Activated CD4-positive, CD25-positive, alpha-beta regulatory T cell (primary cell): ENCODE measurements at regions not wholly inside any gene's neighbourhood (a gene's known extent, or its start where the extent isn't known, plus 50 kb on each side); places are given as distances from the start of the nearest gene placed in this dataset.

Source experiments
- DNase-seq, 4 experiments: peaks; one replicate each; lab custom pipeline; 2025; lab: John Stamatoyannopoulos, UW

DNA sequence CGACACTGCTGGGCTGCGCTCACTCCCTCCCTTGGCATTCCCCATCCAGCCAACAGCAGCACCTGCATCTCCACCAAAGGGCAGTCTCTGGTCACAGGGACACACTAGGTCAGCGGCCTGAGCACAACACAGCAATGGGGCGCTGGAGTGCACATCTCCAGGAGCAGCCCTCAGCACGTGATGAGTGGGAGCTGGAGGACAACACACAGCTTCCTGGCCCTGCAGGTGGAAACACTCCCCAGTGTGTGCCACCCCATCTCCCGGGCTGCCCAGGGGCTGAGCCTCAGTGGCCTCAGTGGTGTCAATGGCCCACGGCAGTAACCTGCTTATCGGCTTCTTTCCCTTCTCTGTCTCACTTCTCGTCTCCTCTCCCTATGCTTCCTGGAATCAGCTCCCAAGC is 96.8 kb upstream of the VSTM2B start:
- no peak for DNase-seq

DNA sequence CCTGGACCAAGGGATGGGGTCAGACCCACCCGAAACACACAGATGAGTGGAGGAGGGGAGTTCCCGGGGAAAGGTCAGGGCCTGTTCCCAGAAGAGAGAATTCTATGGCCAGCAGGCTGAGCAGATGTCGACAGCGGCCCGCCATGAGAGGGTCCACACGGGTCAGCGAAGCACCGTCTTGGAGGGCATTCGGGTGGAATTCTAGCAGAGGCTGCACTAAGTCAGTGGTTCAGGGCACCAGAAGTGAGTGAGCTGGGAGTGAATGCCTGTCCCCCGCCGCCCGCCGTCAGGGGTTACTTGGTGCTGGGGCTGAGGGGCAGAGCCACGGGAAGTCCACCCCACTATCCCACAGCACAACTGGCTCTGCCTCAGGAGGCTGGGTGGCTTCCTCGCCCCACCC is 96.2 kb upstream of the VSTM2B start:
- DNase-seq: no peak

DNA sequence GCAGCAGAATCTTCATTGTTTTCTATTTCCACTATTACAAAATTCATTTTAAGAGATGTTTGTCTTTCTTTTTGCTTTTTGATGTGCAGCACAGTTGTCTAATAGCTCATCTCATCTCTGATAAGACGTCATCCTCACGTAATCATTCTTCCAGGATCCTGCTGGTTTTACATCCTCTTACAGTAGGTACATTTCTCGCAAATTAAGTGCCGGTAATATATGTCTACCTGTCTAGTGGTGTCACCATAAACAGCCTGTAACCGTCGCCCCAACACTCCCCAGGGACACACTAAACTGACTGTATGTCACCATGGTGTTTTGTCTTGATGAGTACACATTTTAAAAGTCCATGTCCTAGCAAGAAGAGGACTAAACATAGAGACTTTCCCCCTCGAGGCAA is 94.5 kb upstream of the VSTM2B start:
- no peak for DNase-seq

DNA sequence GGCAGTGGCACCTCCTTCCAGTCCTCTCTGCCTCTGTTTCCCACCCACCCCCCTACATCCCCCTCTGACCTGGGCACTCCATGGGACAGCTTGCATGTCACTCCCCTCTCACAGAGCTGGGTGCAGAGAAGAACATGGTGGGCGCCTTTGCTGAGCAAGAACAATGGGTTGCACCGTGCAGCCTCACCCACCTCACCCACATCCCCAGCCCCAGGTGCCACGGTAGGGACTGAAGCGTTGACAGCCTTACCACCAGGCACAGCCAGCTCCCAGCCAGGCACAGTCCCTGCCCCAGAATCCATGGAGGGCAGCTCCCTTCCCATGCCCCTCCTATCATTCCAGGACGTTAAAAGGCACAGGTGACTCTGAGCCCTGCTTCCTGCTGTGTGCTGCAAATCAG is 93.1 kb upstream of the VSTM2B start:
- no peak for DNase-seq

DNA sequence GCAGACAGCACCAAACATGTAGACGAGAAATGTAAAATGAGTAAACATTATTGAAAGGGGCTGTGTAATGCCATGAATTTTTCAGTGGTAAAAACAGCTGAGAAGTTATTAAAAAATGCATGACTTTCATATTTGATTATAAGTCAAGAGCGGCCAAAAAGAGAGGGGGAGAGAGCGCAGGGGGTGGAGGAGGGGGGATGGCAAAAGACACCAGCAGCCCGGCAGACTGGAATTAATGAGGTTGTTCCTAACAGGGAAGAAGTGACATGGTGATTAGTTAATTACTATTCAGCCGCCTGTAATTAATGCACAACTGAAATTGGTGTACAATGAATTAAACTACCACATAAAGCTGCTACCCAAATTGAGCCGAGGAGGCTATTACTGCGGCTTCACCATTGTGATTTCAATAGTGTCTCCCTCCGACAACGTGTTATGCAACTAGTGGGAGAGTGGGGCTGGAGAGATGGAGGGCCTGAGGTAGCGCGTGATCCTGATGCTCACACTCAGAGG is 89.1 kb upstream of the VSTM2B start:
- no peak for DNase-seq

DNA sequence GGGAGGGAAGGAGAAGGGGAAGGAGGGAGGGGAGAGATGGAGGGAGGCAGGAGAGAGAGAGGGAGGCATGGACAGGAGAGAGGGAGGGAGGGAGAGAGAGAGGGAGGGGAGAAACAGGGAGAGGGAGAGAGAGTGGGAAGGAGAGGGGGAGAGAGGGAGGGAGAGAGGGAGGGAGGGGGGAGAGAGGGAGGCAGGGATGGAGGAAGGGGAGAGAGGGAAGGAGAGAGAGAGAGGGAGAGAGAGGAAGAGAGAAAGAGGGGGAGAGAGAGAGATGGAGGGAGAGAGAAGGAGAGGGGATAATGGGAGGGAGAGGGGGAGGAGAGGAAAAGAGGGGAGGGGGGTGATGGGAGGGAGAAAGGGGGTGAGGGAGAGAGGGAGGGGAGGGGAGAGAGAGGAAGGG is 86.8 kb upstream of the VSTM2B start:
- DNase-seq: no peak

DNA sequence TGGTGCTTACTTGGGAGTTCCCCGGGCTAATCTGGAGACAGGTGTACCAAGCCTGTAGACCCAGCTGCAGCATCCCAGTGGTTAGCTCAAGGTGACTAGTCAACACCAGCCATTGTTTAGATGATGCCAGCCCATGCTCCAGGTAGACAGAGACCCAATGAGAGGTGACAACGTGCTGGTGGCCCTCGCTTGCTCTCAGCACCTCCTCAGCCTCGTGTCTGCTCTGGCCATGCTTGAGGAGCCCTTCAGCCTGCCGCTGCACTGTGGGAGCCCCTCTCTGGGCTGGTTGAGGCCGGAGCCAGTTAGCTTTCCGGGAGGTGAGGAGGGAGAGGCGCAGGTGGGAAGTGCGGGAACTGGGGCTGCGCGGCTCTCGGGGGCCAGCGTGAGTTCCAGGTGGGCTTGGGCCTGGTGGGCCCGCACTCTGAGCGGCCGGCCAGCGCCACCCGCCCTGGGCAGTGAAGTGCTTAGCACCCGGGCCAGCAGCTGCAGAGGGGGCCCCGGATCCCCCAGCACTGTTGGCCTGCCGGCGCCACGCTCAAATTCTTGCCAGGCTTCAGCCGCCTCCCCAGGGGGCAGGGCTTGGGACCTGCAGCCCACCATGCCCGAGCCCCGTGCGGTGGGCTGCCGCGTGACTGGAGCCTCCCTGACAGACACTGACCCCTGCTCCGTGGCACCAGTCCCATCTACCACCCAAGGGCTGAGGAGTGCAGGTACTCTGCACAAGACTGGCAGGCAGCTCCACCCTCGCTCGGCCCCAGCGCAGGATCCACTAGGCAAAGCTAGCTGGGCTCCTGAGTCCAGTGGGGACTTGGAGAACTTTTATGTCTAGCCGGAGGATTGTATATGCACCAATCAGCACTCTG is 85.9 kb upstream of the VSTM2B start:
- DNase-seq: no peak

DNA sequence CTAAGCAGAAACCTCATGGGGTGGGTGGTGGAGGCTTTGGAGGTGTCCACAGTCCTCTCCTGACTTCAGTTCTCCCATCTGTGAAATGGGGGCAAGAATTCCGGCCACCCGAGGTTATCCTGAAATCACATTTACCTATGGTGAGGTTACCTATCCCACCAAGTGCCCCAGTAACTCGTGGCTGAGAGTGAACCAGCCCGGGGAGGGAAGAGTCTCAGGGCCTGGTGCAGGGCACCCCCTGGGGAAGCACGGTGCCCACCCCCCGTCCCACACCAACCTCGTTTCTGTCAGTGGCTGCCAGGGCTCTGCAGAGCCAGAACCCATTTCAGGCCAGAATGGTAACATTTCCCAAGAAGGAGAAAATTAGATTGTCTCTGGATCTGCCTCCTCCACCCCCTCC is 83.7 kb upstream of the VSTM2B start:
- DNase-seq: no peak

DNA sequence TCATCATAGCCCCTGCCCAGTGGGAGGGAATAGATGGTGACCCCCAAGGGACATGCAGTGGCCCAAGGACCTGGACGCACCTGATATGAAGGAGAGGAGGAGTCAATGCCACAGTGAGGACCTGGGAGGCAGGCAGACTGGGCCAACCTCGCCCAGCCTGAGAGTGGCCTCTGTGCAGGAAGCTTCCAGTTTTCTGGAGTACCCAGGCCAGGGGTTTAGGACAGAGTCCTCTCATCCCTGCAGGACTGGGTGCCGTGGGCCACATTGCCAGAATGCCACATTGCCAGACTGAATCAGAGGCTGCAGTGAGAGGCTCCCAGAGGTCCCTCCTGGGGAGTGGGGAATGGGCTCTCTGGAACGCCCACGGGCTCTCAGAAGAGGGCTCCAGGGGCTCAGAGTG is 82.9 kb upstream of the VSTM2B start:
- DNase-seq: no peak

DNA sequence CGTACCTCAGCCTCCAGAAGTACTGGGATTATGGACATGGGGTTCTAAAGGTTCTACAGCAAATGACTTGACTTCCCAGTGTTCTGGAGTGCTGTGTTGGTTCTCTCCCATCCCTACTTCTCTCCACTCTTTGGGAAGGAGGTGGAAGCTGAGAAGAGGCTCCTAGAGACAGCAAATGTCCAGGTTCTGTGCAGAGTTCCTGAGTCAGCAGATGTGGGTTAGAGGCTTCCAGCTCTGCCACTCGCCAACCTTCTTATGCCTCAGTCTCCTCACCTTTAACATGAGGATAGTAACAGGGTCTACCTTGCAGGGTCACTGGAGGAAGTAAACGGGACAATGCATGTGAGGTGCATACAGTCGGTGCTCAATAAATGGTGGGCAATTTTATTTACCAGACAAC is 80.5 kb upstream of the VSTM2B start:
- DNase-seq: no peak

DNA sequence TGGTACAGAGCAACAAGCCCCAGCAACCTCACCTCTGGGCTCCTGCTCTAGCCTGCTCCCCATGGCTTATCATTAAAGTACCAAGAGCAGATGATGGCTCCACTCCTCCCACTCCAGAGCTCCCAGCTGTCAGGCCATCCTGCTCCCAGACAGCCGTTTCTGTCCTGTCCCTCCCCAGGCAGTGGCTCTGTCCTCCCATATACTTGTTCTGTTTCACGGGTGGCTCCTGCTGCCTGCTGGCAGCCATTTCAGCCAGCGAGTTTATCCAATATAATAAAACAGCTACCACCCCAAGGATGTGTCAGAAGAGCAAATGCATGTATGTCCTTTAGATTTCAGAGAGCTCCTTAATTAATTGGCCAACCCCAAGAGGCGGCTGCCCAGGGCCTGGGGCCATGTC is 79.4 kb upstream of the VSTM2B start:
- DNase-seq: no peak

DNA sequence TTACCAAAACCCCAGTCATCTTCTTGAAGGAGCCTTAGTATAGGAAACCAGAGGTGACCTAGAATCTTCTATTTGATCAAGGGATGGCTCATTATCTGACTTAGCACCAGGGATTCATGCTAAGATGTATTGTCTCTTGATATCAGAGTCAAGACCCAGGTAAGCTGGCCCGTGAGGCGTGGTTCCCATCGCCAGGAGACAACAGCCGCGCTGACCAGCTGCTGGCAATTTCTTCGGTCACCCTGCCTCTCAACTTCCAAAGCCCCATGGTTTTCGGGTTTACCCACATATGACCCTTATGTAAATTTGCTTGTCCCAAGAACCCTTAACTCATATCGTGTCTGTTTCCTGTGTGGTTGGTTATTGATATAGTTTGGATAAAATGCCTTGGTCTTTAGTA is 77.7 kb upstream of the VSTM2B start:
- no peak for DNase-seq

DNA sequence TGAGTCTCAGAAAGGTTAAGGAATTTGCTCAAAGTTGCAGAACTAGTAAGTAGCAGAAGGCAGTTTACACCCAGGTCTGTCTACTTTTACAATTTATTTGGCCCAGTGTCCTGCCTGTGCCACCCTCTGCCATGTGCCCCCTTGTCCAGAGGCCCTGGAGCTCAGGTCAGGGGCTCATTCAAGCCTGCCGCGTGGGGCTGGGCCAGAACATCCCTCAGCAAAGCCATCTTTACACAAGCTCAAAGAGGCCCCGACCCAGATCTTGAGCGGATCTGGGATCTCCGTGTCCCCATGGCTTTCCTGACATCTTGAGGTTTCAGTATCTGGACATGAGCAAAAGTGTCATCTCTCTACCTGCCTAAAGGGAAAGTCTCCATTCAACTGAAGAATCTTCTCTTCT is 76.4 kb upstream of the VSTM2B start:
- no peak for DNase-seq

DNA sequence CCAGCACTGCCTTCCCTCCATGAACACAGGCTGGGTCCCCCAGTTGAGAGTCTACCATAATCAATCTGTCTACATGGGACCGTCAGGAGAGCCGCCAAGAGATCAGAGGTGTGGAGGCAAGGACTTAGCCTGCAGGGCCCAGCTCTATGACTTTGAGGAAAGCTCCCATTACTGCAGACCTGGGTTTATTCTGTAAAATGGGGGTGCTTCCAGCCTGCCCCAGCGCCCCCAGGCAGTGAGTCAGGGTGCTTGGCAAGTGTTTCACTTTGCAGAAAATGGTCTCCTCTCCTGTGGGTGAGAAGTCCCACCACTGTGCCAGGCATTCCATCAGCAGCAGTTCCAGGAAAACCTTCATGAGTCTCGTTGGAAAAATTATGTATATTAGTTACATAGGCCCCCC is 75.5 kb upstream of the VSTM2B start:
- DNase-seq: no peak

DNA sequence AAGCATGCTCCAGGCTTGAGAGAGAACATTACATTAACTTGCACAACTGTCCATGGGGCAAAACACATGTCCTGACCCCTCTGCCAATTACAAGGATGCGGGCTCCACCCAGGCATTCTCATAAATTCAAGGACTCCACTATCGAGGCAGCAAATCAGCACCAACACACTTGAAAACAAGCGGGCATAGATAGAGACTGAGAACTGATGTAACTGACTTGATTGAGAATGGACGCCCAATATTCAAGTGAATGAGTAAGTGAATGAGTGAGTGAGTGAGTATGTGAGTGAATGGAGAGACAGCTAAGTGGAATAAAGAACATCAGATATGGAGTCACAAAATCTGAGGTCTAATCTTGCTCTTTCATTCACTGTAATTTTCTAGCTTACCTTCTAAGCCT is 75.0 kb upstream of the VSTM2B start:
- DNase-seq: no peak

DNA sequence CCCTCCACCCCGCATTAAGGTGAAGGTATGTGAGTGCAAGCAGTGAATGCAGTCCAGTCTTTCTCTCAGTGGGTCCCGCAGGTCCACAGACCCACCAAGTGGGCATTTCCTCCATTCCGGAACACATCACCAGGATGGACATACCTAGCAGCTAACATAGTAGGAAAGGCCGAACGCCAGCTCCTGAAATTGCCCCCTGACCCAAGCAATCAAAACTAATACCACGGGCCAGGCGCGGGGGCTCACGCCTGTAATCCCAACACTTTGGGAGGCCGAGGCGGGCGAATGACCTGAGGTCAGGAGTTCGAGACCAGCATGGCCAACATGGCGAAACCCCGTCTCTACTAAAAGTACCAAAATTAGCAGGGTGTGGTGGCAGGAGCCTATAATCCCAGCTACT is 71.7 kb upstream of the VSTM2B start:
- no peak for DNase-seq

DNA sequence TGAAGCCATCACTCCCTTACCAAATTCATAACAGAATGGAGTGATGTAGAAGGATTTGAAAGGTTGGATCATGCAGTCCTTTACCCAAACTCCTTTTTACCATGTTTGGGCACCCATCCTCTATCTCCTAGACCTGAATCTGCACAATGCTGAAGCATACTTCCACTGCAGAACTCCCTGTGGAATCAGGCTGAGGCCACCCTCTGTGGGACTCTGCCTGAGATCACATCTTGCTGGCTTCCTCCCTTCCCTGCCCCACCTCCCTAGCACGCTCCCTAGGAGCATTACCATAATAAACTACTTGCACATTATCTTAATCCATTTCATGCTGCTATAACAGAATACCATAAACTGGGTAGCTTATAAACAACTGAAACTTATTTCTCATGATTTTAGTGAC is 68.4 kb upstream of the VSTM2B start:
- no peak for DNase-seq

DNA sequence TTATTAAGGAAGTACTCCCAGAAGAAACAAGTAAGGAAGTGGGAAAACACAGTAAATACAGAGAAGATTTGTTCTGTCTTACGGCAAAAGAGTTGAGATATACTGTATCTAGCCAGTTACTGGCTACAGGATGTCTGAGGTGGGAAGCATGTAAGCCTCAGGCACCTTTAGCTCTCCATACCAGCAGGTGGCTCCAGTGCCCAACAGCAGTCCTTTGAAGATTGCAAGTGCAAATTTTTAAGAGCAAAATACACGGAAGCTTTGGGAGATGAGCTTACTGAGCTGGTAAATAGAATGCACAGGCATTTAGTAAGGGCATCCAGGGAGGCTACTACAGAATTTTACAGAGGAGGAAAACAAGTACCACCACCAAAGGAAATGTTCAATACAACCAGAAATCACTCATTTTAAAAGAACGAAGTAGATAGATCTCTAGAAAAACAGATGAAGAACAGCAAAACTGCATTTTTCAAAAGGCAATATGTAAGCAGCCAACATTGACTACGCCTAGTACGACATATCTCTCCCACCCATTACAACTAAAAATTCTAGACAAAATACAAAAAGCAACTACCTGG is 57.9 kb upstream of the VSTM2B start:
- DNase-seq: no peak

DNA sequence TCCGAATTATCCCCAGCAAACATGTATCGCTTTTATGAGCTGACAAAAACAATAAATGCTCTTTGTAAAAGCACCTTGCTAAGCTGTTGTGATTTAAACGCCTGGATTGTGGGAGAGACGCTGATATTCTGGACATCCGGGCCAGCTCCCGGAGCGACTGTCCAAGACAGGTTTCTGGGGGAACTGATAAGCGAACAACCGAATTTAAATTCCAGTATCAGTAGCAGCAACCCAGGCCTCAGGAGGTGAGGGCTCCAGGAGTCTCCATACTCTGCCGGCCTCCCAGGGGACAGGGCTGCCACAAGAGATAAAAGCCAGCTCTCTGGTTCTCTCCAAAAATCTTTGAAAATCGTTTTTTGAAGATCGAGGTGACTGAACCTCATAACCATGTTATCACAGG is 50.3 kb upstream of the VSTM2B start:
- no peak for DNase-seq
